Brain microvascular endothelial cell (primary cell): ENCODE measurements at regions not wholly inside any gene's neighbourhood (a gene's known extent, or its start where the extent isn't known, plus 50 kb on each side); places are given as distances from the start of the nearest gene placed in this dataset.
A peak's percentile ranks its signal among the peaks of the same experiment; 100 is the strongest.

Source experiments
- DNase-seq: peaks from one replicate; pipeline ENCODE4 v3.0.0-alpha.2; 2020
- H3K27ac ChIP-seq: fragments of 250-450 bp; sonication (Bioruptor Pico); 2 replicates; pipeline ENCODE4 v1.5.1; 2020; ENCODE audit warnings: mild to moderate bottlenecking, moderate library complexity
- H3K27me3 ChIP-seq: fragments of 250-450 bp; sonication (Bioruptor Pico); replicated peaks from 2 replicates; pipeline ENCODE4 v1.5.1; 2020; ENCODE audit warnings: mild to moderate bottlenecking
- H3K36me3 ChIP-seq: fragments of 250-450 bp; sonication (Bioruptor Pico); replicated peaks from 2 replicates; pipeline ENCODE4 v1.5.1; 2020; ENCODE audit warnings: mild to moderate bottlenecking
- H3K4me3 ChIP-seq: 2 replicates; pipeline ENCODE4 v1.5.1; 2011; ENCODE audit warnings: low read depth, mild to moderate bottlenecking, control low read depth, low read length, moderate library complexity
- in situ Hi-C: cut with HindIII; loops from 2 replicates; pipeline ENCODE4 v1.10.0; 2017; ENCODE audit warnings: low sequenced_read_pairs, low pct_ligation_motif_present
- TF ChIP-seq, protein P1 (sequence below): IDR thresholded peaks from 2 replicates; pipeline ENCODE4 v1.5.1; 2011; ENCODE audit warnings: low read depth, mild to moderate bottlenecking, moderate library complexity, low read length, control low read depth, inconsistent platforms; ENCODE audit errors: missing control alignments

DNA sequence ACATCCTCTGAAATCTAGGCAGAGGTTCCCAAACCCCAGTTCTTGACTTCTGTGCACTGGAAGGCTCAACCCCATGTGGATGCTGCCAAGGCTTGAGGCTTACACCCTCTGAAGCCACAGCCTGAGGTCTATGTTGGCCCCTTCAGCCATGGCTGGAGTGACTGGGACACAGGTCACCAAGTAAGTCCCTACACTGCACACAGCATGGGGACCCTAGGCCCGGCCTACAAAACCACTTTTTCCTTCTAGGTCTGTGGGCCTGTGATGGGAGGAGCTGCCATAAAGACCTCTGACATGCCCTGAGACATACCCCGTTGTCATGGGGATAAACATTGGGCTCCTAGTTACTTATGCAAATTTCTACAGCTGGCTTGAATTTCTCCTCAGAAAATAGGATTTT is 418.8 kb upstream of the CCNH start:
- DNase-seq, result no peak
- Histone ChIP-seq H3K4me3 (no peak overlapping the region), H3K36me3 (no peaks in the 10 kb centered on the region), H3K27me3 (no peaks in the 10 kb centered on the region), H3K27ac (no peak overlapping the region)
- in situ Hi-C loops, result no loop called here
- TF ChIP-seq, protein P1, sequence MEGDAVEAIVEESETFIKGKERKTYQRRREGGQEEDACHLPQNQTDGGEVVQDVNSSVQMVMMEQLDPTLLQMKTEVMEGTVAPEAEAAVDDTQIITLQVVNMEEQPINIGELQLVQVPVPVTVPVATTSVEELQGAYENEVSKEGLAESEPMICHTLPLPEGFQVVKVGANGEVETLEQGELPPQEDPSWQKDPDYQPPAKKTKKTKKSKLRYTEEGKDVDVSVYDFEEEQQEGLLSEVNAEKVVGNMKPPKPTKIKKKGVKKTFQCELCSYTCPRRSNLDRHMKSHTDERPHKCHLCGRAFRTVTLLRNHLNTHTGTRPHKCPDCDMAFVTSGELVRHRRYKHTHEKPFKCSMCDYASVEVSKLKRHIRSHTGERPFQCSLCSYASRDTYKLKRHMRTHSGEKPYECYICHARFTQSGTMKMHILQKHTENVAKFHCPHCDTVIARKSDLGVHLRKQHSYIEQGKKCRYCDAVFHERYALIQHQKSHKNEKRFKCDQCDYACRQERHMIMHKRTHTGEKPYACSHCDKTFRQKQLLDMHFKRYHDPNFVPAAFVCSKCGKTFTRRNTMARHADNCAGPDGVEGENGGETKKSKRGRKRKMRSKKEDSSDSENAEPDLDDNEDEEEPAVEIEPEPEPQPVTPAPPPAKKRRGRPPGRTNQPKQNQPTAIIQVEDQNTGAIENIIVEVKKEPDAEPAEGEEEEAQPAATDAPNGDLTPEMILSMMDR, result no peak

DNA sequence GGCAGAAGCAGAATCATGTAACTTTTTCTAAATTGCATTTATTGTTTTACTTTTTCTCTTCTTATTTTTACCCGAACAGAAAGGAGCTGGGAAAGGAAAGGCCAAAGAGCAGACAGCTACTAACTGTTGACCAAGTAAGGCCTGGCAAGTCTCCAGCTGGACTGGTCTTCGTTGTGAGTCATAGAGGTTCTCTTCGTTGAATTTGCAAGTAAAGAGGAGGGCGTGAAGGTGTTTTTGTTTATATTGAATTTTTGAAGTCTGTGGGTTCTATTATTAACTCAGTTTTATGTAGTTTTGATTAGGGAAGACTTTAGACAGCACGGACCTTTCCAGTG is 416.5 kb upstream of the CCNH start:
- peak; percentile 2 for DNase-seq
- TF ChIP-seq, protein P1, result no peak
- in situ Hi-C loops, result no loop called here

GRCh38 chr5:87828545-87829216 is 416.0 kb upstream of the CCNH start:
- no peak overlapping the region for H3K27ac ChIP-seq
- no peaks in the 10 kb centered on the region for H3K36me3 ChIP-seq
- TF ChIP-seq, protein P1, result no peak
- in situ Hi-C loops, result no loop called here
- no peak for DNase-seq
- no peak overlapping the region for H3K4me3 ChIP-seq
- H3K27me3 ChIP-seq, result no peaks in the 10 kb centered on the region

More for the DNA sequence above, 416.5 kb upstream of the CCNH start:
- Histone ChIP-seq H3K4me3 (no peak overlapping the region), H3K27me3 (no peaks in the 10 kb centered on the region), H3K27ac (no peak overlapping the region), H3K36me3 (no peaks in the 10 kb centered on the region)

- H3K36me3 ChIP-seq, result no peaks in the 10 kb centered on the region
- DNase-seq, result no peak
- no peaks in the 10 kb centered on the region for H3K27me3 ChIP-seq
- in situ Hi-C loops, result no loop called here
- H3K27ac ChIP-seq, result no peak overlapping the region
- no peak overlapping the region for H3K4me3 ChIP-seq
- TF ChIP-seq, protein P1, result no peak
Measured at GRCh38 chr5:87827539-87827938, 414.8 kb upstream of the CCNH start.

- Histone ChIP-seq H3K36me3 (no peaks in the 10 kb centered on the region), H3K27me3 (no peaks in the 10 kb centered on the region), H3K27ac (no peak overlapping the region), H3K4me3 (no peak overlapping the region)
- in situ Hi-C loops, result no loop called here
- TF ChIP-seq, protein P1, result no peak
- no peak for DNase-seq
Measured at GRCh38 chr5:87826507-87826906, 413.8 kb upstream of the CCNH start.

DNA sequence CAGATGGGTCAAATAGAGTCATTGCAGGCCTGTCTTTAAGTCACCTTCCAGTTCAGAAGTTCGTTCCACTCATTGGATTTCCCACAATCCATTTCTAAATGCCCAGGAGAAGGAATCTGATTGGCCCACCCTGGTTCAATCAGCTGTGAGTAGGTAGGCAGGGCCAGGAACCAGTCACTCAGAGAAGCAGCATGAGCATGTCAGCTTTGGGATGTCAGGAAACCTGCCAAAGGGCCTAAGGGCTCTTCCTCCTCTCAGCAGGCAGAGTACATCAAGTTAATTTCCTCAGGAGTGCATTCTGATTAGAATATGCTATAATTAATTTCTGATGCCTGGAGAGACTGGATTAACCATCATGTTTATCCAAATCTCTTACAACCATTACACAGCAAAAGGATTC is 412.9 kb upstream of the CCNH start:
- in situ Hi-C loops, result no loop called here
- no peak overlapping the region for H3K27ac ChIP-seq
- no peaks in the 10 kb centered on the region for H3K27me3 ChIP-seq
- no peak overlapping the region for H3K4me3 ChIP-seq
- DNase-seq, result no peak
- H3K36me3 ChIP-seq, result no peaks in the 10 kb centered on the region
- TF ChIP-seq, protein P1, result no peak
